ENCODE measurements at regions not wholly inside any gene's neighbourhood (a gene's known extent, or its start where the extent isn't known, plus 50 kb on each side); places are given as distances from the start of the nearest gene placed in this dataset.

DNA sequence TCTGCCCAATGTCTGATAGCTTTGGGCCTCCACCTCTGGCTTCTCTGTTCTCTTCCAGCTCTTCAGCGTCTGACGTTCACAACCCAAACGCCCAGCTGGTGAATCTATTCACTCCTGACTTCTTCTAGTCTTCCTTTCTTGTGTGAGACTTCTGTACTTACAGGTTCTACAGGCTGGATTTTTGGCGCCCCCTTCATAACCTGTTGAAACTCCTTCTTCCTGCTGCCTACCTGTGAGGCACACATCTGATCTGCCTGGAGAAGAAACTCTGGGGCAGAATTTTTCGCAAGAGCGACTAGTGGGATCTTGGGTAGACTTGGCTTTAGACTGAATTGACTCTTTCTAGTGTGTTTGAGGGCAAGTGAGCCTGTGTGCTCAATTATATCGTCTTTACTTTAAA lies 249.3 kb downstream of the REEP3 start:
- TF ChIP-seq, protein P1, sequence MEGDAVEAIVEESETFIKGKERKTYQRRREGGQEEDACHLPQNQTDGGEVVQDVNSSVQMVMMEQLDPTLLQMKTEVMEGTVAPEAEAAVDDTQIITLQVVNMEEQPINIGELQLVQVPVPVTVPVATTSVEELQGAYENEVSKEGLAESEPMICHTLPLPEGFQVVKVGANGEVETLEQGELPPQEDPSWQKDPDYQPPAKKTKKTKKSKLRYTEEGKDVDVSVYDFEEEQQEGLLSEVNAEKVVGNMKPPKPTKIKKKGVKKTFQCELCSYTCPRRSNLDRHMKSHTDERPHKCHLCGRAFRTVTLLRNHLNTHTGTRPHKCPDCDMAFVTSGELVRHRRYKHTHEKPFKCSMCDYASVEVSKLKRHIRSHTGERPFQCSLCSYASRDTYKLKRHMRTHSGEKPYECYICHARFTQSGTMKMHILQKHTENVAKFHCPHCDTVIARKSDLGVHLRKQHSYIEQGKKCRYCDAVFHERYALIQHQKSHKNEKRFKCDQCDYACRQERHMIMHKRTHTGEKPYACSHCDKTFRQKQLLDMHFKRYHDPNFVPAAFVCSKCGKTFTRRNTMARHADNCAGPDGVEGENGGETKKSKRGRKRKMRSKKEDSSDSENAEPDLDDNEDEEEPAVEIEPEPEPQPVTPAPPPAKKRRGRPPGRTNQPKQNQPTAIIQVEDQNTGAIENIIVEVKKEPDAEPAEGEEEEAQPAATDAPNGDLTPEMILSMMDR (IDR thresholded peaks at IDR 0.05): no peak
- no peak for TF ChIP-seq EP300 (IDR thresholded peaks at IDR 0.05)
- TF ChIP-seq POLR2A (IDR thresholded peaks at IDR 0.05): no peak
